ENCODE measurements at regions not wholly inside any gene's neighbourhood (a gene's known extent, or its start where the extent isn't known, plus 50 kb on each side); places are given as distances from the start of the nearest gene placed in this dataset.

DNA sequence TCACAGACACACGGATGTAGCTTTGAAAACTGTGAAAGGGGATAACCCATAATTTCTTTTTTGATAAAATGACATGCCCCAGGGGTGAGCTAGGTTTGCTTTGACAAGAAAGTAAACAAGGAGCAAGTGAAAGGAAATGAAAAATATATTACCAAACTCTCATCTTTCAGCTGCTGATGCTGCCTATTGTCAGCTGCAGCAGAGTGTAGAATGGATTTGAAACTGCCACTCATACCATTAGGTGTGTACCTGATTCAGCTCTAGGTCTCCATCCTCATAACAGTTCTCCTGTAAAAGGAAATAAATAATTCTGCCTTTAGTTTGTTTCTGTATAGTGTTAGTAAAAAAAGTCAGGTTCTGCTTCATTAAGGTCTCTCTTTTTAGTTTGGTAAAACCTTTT lies 415.1 kb upstream of the MARCKS start:
- TF ChIP-seq, protein P1, sequence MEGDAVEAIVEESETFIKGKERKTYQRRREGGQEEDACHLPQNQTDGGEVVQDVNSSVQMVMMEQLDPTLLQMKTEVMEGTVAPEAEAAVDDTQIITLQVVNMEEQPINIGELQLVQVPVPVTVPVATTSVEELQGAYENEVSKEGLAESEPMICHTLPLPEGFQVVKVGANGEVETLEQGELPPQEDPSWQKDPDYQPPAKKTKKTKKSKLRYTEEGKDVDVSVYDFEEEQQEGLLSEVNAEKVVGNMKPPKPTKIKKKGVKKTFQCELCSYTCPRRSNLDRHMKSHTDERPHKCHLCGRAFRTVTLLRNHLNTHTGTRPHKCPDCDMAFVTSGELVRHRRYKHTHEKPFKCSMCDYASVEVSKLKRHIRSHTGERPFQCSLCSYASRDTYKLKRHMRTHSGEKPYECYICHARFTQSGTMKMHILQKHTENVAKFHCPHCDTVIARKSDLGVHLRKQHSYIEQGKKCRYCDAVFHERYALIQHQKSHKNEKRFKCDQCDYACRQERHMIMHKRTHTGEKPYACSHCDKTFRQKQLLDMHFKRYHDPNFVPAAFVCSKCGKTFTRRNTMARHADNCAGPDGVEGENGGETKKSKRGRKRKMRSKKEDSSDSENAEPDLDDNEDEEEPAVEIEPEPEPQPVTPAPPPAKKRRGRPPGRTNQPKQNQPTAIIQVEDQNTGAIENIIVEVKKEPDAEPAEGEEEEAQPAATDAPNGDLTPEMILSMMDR (conservative IDR thresholded peaks at IDR 0.05) = no peak
- H3K27ac ChIP-seq = no peak overlapping the region

DNA sequence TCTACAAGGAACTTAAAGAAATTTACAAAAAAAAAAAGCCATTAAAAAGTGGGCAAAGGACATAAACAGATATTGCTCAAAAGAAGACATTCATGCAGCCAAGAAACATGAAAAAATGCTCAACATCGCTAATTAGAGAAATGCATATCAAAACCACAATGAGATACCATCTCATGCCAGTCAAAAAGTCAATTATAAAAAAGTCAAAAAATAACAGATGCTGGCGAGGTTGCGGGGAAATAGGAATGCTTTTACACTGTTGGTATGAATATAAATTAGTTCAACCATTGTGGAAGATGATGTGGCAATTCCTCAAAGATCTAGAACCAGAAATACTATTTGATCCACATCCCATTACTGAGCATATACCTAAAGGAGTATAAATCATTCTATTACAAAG lies 411.9 kb upstream of the MARCKS start:
- TF ChIP-seq, protein P1 (conservative IDR thresholded peaks at IDR 0.05) = no peak
- H3K27ac ChIP-seq = no peak overlapping the region

DNA sequence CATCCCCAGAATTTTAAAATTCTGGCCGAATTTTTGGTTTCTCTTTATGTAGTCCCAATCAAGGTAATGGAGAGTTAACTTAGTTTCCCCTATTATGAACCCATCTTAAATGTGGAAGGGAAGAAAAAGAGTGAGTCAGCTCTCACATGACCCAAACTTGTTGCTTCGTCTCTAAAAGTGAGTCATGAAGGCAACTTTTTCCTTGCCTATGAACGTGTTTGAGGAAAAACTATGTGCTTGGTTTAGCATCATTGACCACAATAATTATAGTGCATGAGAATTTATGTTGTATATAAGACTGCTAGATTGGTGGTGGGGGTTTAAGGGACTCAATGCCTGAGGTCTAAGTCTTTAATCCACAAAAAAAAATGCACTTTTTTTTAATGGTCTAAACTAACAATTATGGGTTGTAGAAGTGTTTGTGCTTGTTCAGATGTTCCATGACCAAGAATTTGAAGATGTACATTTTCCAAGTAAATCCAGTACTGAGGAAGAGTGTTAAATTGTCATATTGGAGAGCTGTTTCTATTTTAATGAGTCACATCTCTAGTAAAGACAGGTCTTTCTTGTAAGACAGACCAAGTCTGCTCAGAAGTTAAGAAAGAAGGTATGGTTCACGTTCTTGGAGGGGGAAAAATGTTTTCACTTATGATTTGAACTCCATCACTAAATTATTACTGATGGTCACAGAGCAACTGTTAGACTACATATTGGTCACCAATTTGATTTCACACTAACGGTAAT lies 409.9 kb upstream of the MARCKS start:
- TF ChIP-seq, protein P1 (conservative IDR thresholded peaks at IDR 0.05) = no peak
- H3K27ac ChIP-seq = no peak overlapping the region

DNA sequence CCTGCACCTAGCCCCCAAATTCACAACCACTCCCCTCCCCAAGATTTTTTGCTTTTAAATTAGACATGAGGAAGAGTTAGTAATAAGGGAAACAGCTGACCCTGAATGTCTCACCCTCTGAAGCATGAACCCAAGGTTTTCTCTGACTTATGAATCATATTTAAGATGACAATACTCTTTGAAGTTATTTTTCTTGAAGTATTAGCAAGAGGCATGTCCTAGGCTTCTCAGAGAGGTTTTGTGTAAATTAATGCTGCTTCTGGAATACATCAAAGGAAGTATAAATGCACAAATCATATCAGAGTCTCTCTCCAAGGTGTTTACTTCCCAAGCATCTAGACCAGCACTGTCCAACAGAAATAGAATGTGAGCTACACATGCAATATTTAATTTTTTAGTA lies 408.1 kb upstream of the MARCKS start:
- TF ChIP-seq, protein P1 (conservative IDR thresholded peaks at IDR 0.05) = no peak
- H3K27ac ChIP-seq = no peak overlapping the region

DNA sequence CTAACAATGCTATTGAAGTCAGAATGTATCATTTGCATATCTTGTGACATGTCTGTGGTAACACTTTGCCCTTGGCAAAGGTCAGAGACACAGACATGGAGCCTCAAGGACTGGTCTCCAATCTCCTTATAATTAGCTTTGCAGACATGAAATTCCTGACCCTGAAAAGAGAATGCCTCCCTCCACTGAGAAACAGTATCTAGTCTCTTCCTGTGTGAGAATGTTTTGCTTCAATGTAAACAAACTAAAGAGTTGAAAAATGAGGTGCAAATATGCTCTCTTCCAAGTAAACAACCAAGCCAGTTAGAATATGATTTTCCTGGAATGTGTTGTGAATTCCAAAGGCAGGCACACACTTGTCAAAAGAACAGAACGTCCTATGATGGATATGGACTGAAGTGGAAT lies 407.1 kb upstream of the MARCKS start:
- no peak overlapping the region for H3K27ac ChIP-seq

DNA sequence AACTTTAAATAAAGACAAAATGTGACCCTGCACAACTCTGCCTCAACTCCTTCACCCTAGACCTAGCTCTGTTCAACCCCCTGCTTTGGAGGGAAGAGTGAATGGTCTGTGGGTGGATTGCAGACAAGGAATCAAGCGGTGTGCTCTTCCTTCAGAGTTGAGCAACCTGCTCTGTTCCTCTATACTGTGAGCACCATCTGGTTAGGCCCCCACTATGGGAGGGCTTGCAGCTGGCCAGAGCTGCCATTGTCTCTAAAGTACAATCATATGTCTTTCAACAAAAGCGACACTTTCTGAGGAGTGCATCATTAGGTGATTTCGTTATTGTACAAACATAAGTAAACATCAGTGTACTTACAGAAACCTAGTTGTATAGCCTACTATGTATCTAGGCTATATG lies 406.1 kb upstream of the MARCKS start:
- no peak overlapping the region for H3K27ac ChIP-seq
- TF ChIP-seq, protein P1 (conservative IDR thresholded peaks at IDR 0.05) = no peak

More for the DNA sequence above, 407.1 kb upstream of the MARCKS start:
- TF ChIP-seq, protein P1 (conservative IDR thresholded peaks at IDR 0.05) = no peak

DNA sequence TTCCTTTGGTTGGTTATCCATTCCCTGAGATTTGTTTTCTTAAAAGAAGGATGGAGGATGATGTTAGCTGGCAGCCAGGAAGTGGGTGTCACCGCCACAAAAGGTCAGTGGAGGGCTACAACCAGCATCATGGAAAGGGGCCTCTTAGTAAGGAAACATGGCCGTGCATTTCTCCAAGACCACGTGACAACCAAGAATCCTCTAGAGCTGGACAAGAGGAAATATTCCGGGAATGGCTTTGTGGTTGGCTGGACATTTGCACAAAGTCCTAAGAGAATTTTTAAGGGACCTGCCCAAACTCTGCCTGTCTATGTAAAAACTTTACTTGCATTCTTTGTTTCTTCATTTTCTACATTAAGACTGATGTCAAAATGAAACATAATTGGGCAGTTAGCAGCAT lies 399.9 kb upstream of the MARCKS start:
- H3K27ac ChIP-seq = no peak overlapping the region
- TF ChIP-seq, protein P1 (conservative IDR thresholded peaks at IDR 0.05) = no peak
